BJ (cell line): ENCODE measurements at regions not wholly inside any gene's neighbourhood (a gene's known extent, or its start where the extent isn't known, plus 50 kb on each side); places are given as distances from the start of the nearest gene placed in this dataset.

Experiments
- CTCF ChIA-PET: fragments of 350-600 bp; formaldehyde crosslinking; extraction: SDS; loops from one replicate; lab custom pipeline; 2021; ENCODE audit warnings: antibody characterized with exemption, inconsistent platforms; lab: Yijun Ruan, JAX
- POLR2A ChIA-PET: fragments of 300-600 bp; sonication (Branson Sonifier 250); formaldehyde crosslinking; extraction: SDS; loops from one replicate; lab custom pipeline; 2021; ENCODE audit warnings: antibody characterized with exemption; lab: Charles Lee
- DNase-seq: peaks from one replicate; pipeline ENCODE4 v3.0.0-alpha.2; 2011; ENCODE audit warnings: low read depth
- H3K27me3 ChIP-seq: 2 replicates; pipeline ENCODE4 v1.6.0; 2011; ENCODE audit warnings: low read length; ENCODE audit not compliant: control insufficient read depth, insufficient read depth
- H3K36me3 ChIP-seq: 2 replicates; pipeline ENCODE4 v1.5.1; 2011; ENCODE audit warnings: low read length; ENCODE audit not compliant: control insufficient read depth, insufficient read depth
- H3K4me3 ChIP-seq: 2 replicates; pipeline ENCODE4 v1.5.1; 2011; ENCODE audit warnings: low read depth, mild to moderate bottlenecking, control low read depth, low read length
- CTCF ChIP-seq: IDR thresholded peaks from 2 replicates; pipeline ENCODE4 v1.5.1; 2011; ENCODE audit warnings: low read depth, mild to moderate bottlenecking, control low read depth, inconsistent platforms, low read length, moderate library complexity; ENCODE audit not compliant: insufficient read depth

GRCh38 chr16:73875996-73876690 lies 420.5 kb upstream of the PSMD7 start:
- H3K36me3 ChIP-seq, result no peaks in the 10 kb centered on the region
- no peak for TF ChIP-seq CTCF
- no peak overlapping the region for H3K4me3 ChIP-seq
- no peak for DNase-seq
- CTCF ChIA-PET, result interaction anchor here (0.6 to 2.0 kb wide), 4 partner anchors 1044 to 1751 kb away, joined by 3 to 8 read pairs (median 5); no protein-coding TSS in a partner anchor
- POLR2A ChIA-PET, result no interaction called here
- no peaks in the 10 kb centered on the region for H3K27me3 ChIP-seq

- CTCF ChIA-PET, result interaction anchor here (0.6 to 1.0 kb wide), 3 partner anchors 9 to 1085 kb away, joined by 3 to 4 read pairs (median 3); no protein-coding TSS in a partner anchor
- H3K4me3 ChIP-seq, result no peak overlapping the region
- POLR2A ChIA-PET, result no interaction called here
- no peak for TF ChIP-seq CTCF
- H3K27me3 ChIP-seq, result no peaks in the 10 kb centered on the region
- H3K36me3 ChIP-seq, result no peaks in the 10 kb centered on the region
- no peak for DNase-seq
Measured at GRCh38 chr16:73874324-73874723, 422.3 kb upstream of the PSMD7 start.

- H3K27me3 ChIP-seq, result no peaks in the 10 kb centered on the region
- POLR2A ChIA-PET, result no interaction called here
- no peak for TF ChIP-seq CTCF
- H3K36me3 ChIP-seq, result no peaks in the 10 kb centered on the region
- no peak overlapping the region for H3K4me3 ChIP-seq
- no peak for DNase-seq
- CTCF ChIA-PET, result interaction anchor here (0.6 to 1.0 kb wide), 3 partner anchors 9 to 1085 kb away, joined by 3 to 4 read pairs (median 3); no protein-coding TSS in a partner anchor
Measured at GRCh38 chr16:73873643-73874042, 423.0 kb upstream of the PSMD7 start.

GRCh38 chr16:73872856-73873255 lies 423.8 kb upstream of the PSMD7 start:
- DNase-seq, result no peak
- H3K36me3 ChIP-seq, result no peaks in the 10 kb centered on the region
- TF ChIP-seq CTCF, result no peak
- no peak overlapping the region for H3K4me3 ChIP-seq
- CTCF ChIA-PET, result interaction anchor here (1.0 kb wide), 1 partner anchor 1747 kb away, joined by 3 read pairs; no protein-coding TSS in a partner anchor
- H3K27me3 ChIP-seq, result no peaks in the 10 kb centered on the region
- POLR2A ChIA-PET, result no interaction called here

- no peaks in the 10 kb centered on the region for H3K36me3 ChIP-seq
- TF ChIP-seq CTCF, result no peak
- no peak for DNase-seq
- CTCF ChIA-PET, result no interaction called here
- POLR2A ChIA-PET, result no interaction called here
- no peak overlapping the region for H3K4me3 ChIP-seq
- no peaks in the 10 kb centered on the region for H3K27me3 ChIP-seq
Measured at GRCh38 chr16:73871088-73871733, 425.4 kb upstream of the PSMD7 start.
